ENCODE measurements at regions not wholly inside any gene's neighbourhood (a gene's known extent, or its start where the extent isn't known, plus 50 kb on each side); places are given as distances from the start of the nearest gene placed in this dataset.

GRCh38 chr15:62564886-62565633 is 400.0 kb upstream of the C2CD4B start:
- no peak overlapping the region for H3K4me3 ChIP-seq (ENCODE audit: low read depth, low read length)
- CTCF ChIA-PET = interaction anchor here (1.0 kb wide), 1 partner anchor 18 kb away, joined by 3 read pairs; no protein-coding TSS in a partner anchor
- TF ChIP-seq CTCF (IDR thresholded peaks at IDR 0.05; ENCODE audit: insufficient read depth, low read length, missing control alignments) = no peak
- POLR2A ChIA-PET = no interaction called here
- no peak for DNase-seq (ENCODE audit: low read depth, low spot score)

DNA sequence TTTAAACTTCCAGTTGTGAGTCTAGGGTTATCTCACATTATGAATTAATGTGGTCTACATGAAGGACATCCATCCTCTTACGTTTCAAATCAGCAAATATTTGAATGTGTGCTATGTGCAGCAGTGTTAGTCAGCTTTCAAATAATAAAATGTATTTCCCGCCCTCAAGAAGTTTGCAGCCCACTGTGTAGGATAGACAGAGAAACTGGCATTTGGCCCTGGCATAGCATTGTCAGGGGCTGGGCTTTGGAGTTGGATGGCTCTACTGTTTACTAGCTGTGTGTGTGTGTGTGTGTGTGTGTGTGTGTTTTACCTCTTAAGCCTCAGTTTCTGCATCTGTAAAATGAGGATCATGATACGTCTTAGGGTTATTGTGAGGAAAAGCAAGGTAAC is 400.5 kb upstream of the C2CD4B start:
- CTCF ChIA-PET = no interaction called here
- no peak for DNase-seq (ENCODE audit: low read depth, low spot score)
- POLR2A ChIA-PET = no interaction called here
- TF ChIP-seq CTCF (IDR thresholded peaks at IDR 0.05; ENCODE audit: insufficient read depth, low read length, missing control alignments) = no peak
- H3K4me3 ChIP-seq (ENCODE audit: low read depth, low read length) = no peak overlapping the region

DNA sequence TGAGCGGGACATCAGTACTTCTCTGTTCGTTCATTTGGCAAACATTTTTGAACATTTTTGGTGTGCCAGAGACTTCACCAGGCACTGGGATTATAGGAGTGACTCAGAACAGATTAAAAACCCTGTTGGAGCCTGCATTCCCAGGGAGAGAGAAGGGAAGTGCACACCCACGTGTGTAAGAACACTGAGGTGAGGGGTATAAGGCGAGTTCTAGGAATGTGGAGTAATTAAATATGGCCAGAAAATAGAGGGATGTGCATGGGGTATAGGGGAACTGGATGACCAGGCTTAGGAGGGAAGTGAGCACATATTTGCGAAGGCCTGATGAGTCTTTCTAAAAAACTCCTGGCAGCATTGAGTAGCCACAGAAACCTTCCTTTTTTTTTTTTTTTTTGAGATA is 401.2 kb upstream of the C2CD4B start:
- no peak overlapping the region for H3K4me3 ChIP-seq (ENCODE audit: low read depth, low read length)
- TF ChIP-seq CTCF (IDR thresholded peaks at IDR 0.05; ENCODE audit: insufficient read depth, low read length, missing control alignments) = no peak
- CTCF ChIA-PET = no interaction called here
- no peak for DNase-seq (ENCODE audit: low read depth, low spot score)
- POLR2A ChIA-PET = no interaction called here

GRCh38 chr15:62567501-62567900 is 402.4 kb upstream of the C2CD4B start:
- CTCF ChIA-PET = interaction anchor here (1.0 to 1.1 kb wide), 2 partner anchors 18 to 175 kb away, joined by 3 to 6 read pairs; no protein-coding TSS in a partner anchor
- DNase-seq (ENCODE audit: low read depth, low spot score) = no peak

GRCh38 chr15:62568004-62568403 is 402.9 kb upstream of the C2CD4B start:
- H3K4me3 ChIP-seq (ENCODE audit: low read depth, low read length) = no peak overlapping the region
- DNase-seq (ENCODE audit: low read depth, low spot score) = no peak
- ChIA-PET POLR2A (no interaction called here), CTCF (no interaction called here)
- no peak for TF ChIP-seq CTCF (IDR thresholded peaks at IDR 0.05; ENCODE audit: insufficient read depth, low read length, missing control alignments)

More at GRCh38 chr15:62567501-62567900, 402.4 kb upstream of the C2CD4B start:
- no peak overlapping the region for H3K4me3 ChIP-seq (ENCODE audit: low read depth, low read length)
- no peak for TF ChIP-seq CTCF (IDR thresholded peaks at IDR 0.05; ENCODE audit: insufficient read depth, low read length, missing control alignments)
- POLR2A ChIA-PET = no interaction called here

- ChIA-PET POLR2A (interaction anchor here (0.8 to 1.3 kb wide), 2 partner anchors 177 to 476 kb away, joined by 3 read pairs; no protein-coding TSS in a partner anchor), CTCF (no interaction called here)
- no peak overlapping the region for H3K4me3 ChIP-seq (ENCODE audit: low read depth, low read length)
- no peak for TF ChIP-seq CTCF (IDR thresholded peaks at IDR 0.05; ENCODE audit: insufficient read depth, low read length, missing control alignments)
- no peak for DNase-seq (ENCODE audit: low read depth, low spot score)
Observed at GRCh38 chr15:62568702-62569101, 403.6 kb upstream of the C2CD4B start.
